SH-SY5Y (cell line): ENCODE measurements at regions not wholly inside any gene's neighbourhood (a gene's known extent, or its start where the extent isn't known, plus 50 kb on each side); places are given as distances from the start of the nearest gene placed in this dataset.

Source experiments
- GATA2 ChIP-seq: IDR thresholded peaks from 2 replicates; pipeline ENCODE4 v1.6.1; 2011; ENCODE audit warnings: mild to moderate bottlenecking, low read depth, low read length
- GATA3 ChIP-seq: IDR thresholded peaks from 2 replicates; pipeline ENCODE4 v1.6.1; 2011; ENCODE audit warnings: low read depth, mild to moderate bottlenecking, low read length, moderate library complexity

DNA sequence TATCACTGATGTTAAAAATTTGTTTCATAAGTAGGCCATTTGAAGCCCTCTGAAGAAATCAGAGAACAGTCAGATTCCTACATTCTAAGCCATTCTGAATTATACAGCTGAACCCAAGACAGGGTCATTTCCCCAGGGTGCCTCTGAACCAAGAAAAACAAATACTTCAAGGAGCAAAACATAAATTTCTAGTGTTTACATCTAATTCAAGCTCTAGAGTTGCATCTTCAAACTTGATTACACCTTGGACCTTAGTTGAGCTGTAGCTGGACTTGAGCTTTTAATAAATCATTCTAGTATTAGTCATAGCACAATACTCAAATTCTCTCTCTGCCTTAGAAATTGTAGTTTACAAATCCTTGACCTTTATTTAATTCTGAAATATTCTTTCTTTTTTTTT, 87.6 kb upstream of the IL15 start:
- TF ChIP-seq GATA2 (no peak), GATA3 (no peak)

GRCh38 chr4:141560056-141560455, 76.3 kb upstream of the IL15 start:
- TF ChIP-seq GATA3 (no peak), GATA2 (no peak)

GRCh38 chr4:141562649-141563048, 73.7 kb upstream of the IL15 start:
- no peak for TF ChIP-seq GATA2
- no peak for TF ChIP-seq GATA3

DNA sequence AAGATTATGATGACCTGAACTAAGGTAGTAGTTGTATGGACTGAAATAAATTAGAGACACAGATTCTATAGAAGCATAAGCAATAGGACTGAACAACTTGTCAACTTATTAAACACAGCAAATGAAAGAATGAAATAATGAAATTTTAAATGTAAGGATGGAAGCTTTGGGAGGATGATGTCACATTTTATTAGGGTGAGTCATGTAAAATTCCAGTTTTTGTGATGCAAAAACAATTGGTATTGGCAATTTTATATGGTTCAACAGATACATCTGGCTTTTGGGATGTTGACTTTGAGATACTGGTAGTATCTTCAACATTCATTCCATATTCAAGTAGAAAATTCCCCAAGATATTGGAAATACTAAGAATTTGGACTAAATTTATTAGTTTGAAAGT, 72.7 kb upstream of the IL15 start:
- TF ChIP-seq GATA2 (no peak), GATA3 (no peak)

DNA sequence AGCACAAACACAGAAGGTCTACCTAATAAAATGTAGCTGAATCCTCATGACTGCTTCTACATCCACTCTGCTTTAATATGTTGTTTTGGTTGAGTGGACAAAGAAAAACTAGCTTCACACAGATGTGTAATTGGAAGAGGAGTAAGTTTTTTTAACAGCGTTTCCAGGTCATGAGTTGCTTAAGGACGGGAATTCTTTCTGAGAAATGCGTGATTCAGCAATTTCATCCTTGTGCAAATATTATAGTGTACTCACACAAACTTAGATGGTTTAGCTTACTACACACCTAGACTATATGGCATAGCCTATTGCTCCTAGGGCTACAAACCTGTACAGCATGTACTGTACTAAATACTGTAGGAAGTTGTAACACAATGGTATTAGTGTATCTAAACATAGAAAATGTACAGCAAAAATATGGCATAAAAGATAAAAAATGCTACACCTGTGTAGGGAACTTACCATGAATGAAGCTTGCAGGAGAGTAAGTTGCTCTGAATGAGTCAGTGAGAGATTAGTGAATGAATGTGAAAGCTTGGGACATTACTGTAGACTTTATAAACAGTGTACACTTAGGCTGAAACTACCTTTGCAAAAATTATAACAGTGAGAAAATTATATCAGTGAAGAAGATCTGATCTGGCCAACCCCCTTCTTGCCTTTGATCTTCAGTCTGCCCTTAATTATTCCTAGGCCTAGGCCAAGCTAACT, 70.8 kb upstream of the IL15 start:
- TF ChIP-seq GATA3 = no peak
- TF ChIP-seq GATA2 = no peak

DNA sequence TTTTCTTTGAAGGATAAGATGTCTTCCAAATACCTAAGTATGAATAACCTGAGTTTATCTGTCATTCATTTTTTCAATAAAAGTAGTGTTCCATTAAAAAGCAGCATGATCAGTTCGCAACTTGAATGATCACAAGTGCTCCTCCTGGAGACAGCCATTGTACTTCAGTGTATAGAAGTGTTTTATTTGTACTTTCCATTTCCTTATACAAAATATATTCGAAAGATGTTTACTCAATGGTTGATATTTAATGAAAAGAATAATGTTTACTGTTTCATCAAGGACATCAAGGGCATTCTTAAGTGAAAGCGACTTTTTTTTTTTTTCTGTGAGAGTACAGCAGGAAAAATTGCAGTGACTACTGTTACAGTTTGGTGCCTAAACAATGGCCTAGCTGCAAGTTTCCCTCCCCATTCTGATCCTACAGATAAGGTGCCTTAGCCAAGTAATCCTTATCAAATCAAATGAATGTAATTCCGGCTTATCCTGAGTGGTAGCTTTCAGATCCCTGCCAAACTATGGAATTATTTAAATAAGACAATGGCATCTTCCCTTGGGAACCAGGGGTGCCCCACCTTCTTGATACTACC, 69.0 kb upstream of the IL15 start:
- TF ChIP-seq GATA2 = peak; percentile 21; the same call in 1 of the 2 replicates
- no peak for TF ChIP-seq GATA3

- TF ChIP-seq GATA3 = no peak
- no peak for TF ChIP-seq GATA2
Measured at GRCh38 chr4:141569141-141569540, 67.2 kb upstream of the IL15 start.

DNA sequence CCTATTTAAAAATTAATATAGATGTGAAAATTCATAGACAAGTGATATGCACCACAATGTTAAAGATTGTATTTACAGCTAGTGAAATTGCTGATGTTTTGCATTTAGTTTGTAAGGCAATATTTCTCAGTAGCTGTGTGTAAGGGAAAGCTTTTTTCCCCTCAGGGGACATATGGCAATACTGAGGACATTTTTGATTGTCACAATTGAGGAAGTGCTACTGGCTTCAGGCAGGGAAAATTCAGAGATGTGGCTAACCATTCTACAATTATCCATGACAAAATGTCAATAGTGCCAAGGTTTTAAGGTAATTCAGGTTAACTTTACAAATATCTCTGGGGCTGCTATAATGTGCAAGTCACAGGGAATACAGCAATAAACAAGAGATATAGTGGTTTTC, 66.1 kb upstream of the IL15 start:
- TF ChIP-seq GATA3 = no peak
- TF ChIP-seq GATA2 = no peak

GRCh38 chr4:141571362-141571761, 65.0 kb upstream of the IL15 start:
- TF ChIP-seq GATA2 = no peak
- no peak for TF ChIP-seq GATA3

DNA sequence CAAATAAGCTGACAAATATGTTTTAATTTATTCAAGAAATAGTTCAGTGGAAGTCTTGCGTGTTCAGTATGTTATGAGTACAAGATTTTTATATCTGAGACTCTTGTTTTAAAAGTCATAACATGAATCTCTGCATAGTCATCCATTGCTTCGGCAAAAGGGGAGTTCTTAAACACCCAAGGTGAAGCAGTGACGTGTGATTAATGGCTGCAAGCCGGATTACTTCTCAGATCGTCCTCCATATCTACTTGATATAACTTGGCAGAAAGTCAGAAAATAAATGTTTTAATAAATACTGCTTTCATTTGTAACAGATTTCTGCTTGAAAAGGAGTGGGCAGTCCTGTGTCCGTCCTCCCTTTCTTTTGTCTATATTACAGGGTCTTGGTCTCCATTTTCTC, 64.6 kb upstream of the IL15 start:
- TF ChIP-seq GATA2 (no peak), GATA3 (no peak)

- TF ChIP-seq GATA2 (no peak), GATA3 (no peak)
Measured at GRCh38 chr4:141573678-141574077, 62.7 kb upstream of the IL15 start.

DNA sequence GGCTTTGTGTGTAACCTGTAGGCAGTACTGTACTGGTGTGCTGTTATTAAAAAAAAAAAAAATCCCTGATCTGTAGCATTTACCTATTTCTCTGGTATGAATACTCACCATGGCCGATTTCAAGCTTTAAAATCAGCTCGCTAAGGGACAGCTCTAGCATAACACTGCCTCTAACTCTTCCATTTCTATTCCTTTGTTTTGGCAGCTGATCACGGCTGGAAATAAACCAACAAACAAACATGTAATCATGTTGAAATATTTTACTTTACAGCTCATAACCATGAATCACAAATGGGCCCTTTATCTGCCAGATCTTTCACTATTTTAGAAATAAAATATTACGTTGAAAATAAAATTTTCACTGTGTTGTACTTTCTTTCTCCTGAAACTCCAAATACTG, 60.5 kb upstream of the IL15 start:
- no peak for TF ChIP-seq GATA3
- no peak for TF ChIP-seq GATA2

GRCh38 chr4:141576585-141577110, 59.7 kb upstream of the IL15 start:
- TF ChIP-seq GATA2 (no peak), GATA3 (no peak)

DNA sequence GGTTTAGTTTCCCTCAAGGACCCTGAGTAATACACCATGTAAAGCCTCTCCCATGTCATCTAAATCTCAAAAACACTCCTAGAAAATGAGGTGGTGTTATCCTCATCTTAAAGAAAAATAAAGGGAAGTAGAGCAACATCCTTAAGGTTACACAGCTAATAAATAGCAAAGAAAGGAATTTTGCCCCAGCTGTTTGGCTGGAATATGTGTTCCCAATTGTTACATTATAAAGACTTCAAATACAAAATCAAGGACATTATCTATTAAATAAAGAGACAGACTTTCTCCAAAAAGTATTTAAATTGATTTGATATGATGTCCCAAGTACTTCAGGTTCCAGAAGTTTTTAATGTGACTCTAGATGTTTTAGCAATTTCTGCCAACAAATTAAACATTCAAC, 57.9 kb upstream of the IL15 start:
- TF ChIP-seq GATA2 (no peak), GATA3 (no peak)

GRCh38 chr4:141580523-141580922, 55.9 kb upstream of the IL15 start:
- TF ChIP-seq GATA2 (no peak), GATA3 (no peak)
